Fibroblast of skin of right quadriceps (primary cell): ENCODE measurements at regions not wholly inside any gene's neighbourhood (a gene's known extent, or its start where the extent isn't known, plus 50 kb on each side); places are given as distances from the start of the nearest gene placed in this dataset.
"Not testable (repeated sequence)": the region's sequence is repeated elsewhere in the genome, so short reads cannot be mapped to it uniquely, and the experiment has no call there.

Experiments
- DNase-seq: peaks from one replicate; pipeline ENCODE4 v3.0.0-alpha.2; 2013

GRCh38 chr2:201946746-201947145 lies 86.9 kb upstream of the FZD7 start:
- DNase-seq = not testable (repeated sequence)

GRCh38 chr2:201947287-201947686 lies 86.4 kb upstream of the FZD7 start:
- no peak for DNase-seq

- no peak for DNase-seq
Observed at GRCh38 chr2:201949181-201949926, 84.3 kb upstream of the FZD7 start.

- DNase-seq = no peak
Observed at GRCh38 chr2:201949927-201950246, 83.8 kb upstream of the FZD7 start.

GRCh38 chr2:201950606-201951005 lies 83.0 kb upstream of the FZD7 start:
- peak; percentile 44 for DNase-seq

GRCh38 chr2:201952187-201952586 lies 81.5 kb upstream of the FZD7 start:
- DNase-seq = no peak

- DNase-seq = no peak
Observed at GRCh38 chr2:201953396-201953795, 80.3 kb upstream of the FZD7 start.

GRCh38 chr2:201953880-201954279 lies 79.8 kb upstream of the FZD7 start:
- no peak for DNase-seq

GRCh38 chr2:201955231-201955630 lies 78.4 kb upstream of the FZD7 start:
- DNase-seq = no peak

GRCh38 chr2:201955702-201956141 lies 77.9 kb upstream of the FZD7 start:
- no peak for DNase-seq

GRCh38 chr2:201956361-201956760 lies 77.3 kb upstream of the FZD7 start:
- DNase-seq = no peak

- no peak for DNase-seq
Observed at GRCh38 chr2:201957091-201957490, 76.6 kb upstream of the FZD7 start.

GRCh38 chr2:201959198-201959597 lies 74.5 kb upstream of the FZD7 start:
- DNase-seq = no peak

- peak; percentile 38 for DNase-seq
Observed at GRCh38 chr2:201959626-201960025, 74.0 kb upstream of the FZD7 start.

GRCh38 chr2:201960305-201960704 lies 73.3 kb upstream of the FZD7 start:
- DNase-seq = no peak

GRCh38 chr2:201961401-201961800 lies 72.3 kb upstream of the FZD7 start:
- DNase-seq = no peak

- no peak for DNase-seq
Observed at GRCh38 chr2:201962774-201963562, 70.7 kb upstream of the FZD7 start.

- DNase-seq = no peak
Observed at GRCh38 chr2:201964011-201964410, 69.6 kb upstream of the FZD7 start.

GRCh38 chr2:201964631-201965206 lies 68.9 kb upstream of the FZD7 start:
- DNase-seq = peak; percentile 64

GRCh38 chr2:201965550-201965949 lies 68.1 kb upstream of the FZD7 start:
- DNase-seq = no peak

GRCh38 chr2:201966691-201967438 lies 66.8 kb upstream of the FZD7 start:
- no peak for DNase-seq

GRCh38 chr2:201968050-201968449 lies 65.6 kb upstream of the FZD7 start:
- DNase-seq = no peak

GRCh38 chr2:201968476-201968875 lies 65.2 kb upstream of the FZD7 start:
- no peak for DNase-seq
